NCI-H128 (cell line): ENCODE measurements at regions not wholly inside any gene's neighbourhood (a gene's known extent, or its start where the extent isn't known, plus 50 kb on each side); places are given as distances from the start of the nearest gene placed in this dataset.

ENCODE experiments used
- DNase-seq: peaks from one replicate; lab custom pipeline; 2025; ENCODE audit not compliant: unreplicated experiment; lab: John Stamatoyannopoulos, UW

DNA sequence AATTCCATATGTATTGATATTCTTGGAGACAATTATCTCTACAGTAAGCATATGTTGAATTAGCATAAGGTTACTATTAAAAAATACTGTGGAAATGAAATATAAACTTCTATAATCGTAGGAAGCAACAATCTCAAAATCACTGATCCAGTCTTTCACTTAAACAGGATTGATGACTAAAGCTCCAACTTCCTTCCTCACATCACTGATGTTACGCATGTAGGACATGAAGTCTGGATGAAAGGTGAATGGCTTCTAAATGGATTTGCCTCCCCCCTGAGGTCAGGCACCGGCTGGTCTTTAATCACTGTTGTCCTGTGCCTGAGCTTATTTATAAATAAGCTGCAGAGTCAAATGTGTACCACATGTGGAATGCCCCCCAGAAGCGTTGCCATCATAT lies 157.1 kb upstream of the NFIB start:
- DNase-seq = no peak

DNA sequence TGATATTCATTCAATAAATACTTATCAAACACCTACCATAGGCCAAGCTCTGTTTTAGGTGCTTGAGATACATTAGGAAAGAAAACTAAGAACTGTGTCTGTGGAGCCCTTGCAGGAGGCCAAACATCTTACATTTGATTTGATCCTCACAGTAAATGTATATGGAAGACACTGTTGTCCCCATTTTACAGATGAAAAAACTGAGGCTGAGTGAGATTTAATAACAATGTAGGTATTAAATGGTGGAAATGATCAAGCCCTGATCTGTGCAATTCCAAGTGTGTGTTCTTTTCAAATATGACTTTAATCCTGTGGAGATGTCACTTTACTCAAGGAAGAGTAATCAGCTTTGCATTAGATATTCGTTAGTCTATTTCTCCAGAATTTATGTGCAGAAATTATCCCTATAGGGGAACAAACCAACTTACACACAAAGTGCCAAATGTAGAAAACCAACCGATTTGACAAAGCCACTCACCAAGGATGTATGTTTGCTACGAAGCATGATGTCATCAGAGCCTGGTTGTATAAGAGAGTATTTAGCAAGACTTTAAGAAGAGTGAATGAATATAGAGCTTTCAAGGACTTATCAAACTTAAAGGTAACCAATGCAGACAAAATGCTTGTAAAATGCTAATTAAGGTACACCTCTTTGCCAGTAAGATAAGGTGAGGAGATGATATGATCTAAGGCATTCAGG lies 153.9 kb upstream of the NFIB start:
- DNase-seq = no peak

DNA sequence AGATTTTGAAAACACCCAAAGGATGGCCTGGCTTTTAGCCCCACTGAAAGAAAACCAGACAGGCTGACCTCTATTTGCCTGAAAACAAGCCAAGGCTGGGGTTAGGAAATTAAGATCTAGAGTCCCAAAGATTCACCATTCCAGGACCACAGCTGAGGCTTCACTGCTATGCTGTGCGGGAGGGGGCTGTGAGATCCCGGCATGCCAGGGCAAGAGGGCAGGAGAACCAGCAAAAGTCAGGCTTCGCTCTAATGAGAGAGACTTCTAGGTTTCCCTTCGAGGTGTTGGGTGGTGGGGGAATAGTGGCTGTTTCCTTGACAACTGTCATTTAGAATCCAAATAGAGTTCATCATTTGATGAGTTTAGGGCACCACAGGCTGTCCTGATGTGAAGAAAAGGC lies 152.9 kb upstream of the NFIB start:
- no peak for DNase-seq

DNA sequence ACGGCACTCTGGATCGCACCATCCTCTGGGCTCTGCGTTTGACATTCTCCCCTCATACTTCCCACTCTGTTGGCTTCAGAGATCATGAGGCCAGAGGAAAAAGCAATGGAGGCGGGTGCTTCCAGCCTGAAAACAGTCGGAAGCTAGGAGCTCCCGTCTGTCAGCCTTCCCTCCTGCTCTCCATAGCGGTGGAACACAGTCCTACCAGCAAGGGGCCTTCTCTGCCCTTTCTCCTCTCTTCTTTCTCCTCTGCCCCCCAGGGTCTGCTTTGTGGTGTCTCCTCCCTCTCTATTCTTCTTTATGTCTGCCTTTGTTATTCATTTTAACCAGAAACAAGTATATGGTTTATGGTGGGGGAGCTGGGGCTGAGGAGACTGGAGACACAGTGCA lies 152.5 kb upstream of the NFIB start:
- DNase-seq = no peak

GRCh38 chr9:14462950-14463349 lies 149.0 kb upstream of the NFIB start:
- no peak for DNase-seq

GRCh38 chr9:14455243-14455642 lies 141.3 kb upstream of the NFIB start:
- no peak for DNase-seq

DNA sequence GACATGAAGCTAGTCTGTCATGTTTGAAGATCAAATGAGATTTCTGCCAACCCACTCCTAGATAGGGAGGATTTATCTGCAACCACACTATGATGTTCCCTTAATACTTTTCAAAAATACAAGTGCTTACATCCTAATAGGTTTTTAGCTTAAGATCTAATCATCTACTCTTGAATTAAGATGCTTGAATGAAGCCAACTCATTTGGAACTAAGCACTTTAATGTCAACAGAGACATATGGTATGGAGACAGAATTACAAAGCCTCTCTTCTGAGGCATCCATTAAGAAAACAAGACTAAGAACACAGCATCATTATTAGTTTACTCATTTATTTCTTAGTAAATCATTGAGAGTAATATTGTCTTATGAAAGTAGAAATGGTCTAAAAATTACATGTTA lies 139.3 kb upstream of the NFIB start:
- DNase-seq = peak; percentile 27

- no peak for DNase-seq
Measured at GRCh38 chr9:14452539-14452938, 138.6 kb upstream of the NFIB start.

DNA sequence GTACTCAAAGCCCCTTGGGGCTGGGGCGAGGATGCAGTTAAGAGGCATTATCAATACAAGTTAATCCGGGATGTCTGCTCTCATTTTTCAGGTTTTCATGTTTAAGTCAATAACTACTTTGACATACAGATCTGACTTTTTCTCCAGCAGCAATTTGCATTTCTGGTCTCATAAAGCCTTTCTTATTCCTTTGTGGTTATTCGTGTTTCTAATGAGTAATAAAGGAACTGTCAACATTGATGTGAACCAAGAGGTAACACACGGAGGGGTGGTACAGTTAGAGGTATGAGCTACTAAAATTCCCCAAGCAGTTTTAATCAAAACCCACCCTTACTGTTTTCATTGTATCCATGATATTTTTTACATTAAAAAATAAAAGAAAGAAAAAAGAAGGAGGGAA lies 138.0 kb upstream of the NFIB start:
- no peak for DNase-seq

GRCh38 chr9:14447103-14447502 lies 133.2 kb upstream of the NFIB start:
- no peak for DNase-seq

GRCh38 chr9:14445946-14446345 lies 132.0 kb upstream of the NFIB start:
- DNase-seq = no peak

- no peak for DNase-seq
Measured at GRCh38 chr9:14442956-14443355, 129.0 kb upstream of the NFIB start.

DNA sequence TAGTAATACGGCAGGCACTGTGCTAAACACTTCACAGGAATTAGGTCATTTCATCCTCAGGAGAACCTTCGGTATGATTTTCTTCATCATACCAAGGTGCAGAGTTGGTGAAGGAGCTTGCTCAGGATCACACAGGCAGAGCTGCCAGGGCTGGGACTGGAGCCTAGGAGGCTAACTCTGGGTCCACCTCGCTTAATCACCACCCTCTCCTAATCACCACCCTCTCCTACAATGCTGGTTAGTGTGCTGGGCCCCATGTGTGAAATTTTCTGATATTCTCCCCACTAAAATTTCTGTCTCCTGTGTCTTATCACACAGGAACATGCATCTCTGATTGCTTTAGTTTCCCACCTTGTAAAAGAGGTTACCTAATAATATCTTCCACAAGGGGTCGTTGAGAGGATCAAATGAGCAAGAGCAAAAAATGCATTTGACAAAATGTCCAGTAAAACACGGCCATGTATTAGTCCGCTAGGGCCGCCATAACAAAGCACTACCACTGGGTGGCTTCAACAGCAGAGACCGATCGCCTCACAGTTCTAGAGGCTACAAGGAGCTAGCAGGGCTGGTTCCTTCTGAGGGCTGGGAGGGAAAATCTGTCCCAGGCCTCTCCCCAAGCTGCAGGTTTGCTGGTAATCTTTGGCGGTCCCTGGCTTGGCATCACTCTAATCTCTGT lies 128.2 kb upstream of the NFIB start:
- DNase-seq = no peak

DNA sequence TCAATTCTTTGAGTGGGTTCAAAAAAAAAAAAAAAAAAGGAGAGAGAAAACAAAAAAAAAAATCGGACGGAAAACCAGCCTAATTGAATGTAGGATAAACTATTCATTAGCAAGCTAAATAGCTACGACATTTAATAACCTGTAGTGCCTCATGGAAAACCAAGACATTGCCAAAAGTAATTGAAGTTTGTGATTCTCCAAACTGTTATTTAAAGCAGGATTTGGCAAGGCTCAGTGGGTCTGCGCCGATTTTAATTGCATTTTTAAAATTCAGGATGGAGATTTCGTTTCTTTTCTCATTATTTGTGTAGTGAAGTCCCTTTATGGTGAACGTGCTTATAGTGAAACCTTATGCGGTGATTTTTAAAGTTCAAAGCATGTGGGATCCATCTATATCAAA lies 127.2 kb upstream of the NFIB start:
- DNase-seq = no peak

DNA sequence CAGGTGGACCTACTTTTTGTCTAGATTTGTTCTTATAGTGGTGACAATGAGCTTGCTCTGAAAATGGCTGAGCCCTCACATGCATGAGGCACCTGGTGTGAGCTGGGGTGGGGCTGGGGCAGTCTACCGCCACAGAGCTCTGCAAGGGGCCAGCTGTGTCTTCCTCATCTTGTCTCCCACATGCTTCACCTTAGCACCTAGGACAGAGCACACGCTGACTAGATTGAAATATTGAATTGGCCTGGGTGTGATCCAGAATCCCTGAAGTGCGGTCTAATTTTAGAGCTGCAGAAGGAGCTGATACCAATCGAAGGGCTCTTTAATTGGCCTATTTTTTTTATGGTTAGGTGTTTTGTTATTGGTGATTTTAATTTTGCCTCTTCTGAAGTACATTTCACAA lies 126.1 kb upstream of the NFIB start:
- no peak for DNase-seq

GRCh38 chr9:14439555-14439954 lies 125.6 kb upstream of the NFIB start:
- no peak for DNase-seq

GRCh38 chr9:14438232-14439021 lies 124.5 kb upstream of the NFIB start:
- DNase-seq = no peak

GRCh38 chr9:14437354-14438231 lies 123.7 kb upstream of the NFIB start:
- DNase-seq = peak; percentile 89

- no peak for DNase-seq
Measured at GRCh38 chr9:14435871-14436270, 121.9 kb upstream of the NFIB start.

DNA sequence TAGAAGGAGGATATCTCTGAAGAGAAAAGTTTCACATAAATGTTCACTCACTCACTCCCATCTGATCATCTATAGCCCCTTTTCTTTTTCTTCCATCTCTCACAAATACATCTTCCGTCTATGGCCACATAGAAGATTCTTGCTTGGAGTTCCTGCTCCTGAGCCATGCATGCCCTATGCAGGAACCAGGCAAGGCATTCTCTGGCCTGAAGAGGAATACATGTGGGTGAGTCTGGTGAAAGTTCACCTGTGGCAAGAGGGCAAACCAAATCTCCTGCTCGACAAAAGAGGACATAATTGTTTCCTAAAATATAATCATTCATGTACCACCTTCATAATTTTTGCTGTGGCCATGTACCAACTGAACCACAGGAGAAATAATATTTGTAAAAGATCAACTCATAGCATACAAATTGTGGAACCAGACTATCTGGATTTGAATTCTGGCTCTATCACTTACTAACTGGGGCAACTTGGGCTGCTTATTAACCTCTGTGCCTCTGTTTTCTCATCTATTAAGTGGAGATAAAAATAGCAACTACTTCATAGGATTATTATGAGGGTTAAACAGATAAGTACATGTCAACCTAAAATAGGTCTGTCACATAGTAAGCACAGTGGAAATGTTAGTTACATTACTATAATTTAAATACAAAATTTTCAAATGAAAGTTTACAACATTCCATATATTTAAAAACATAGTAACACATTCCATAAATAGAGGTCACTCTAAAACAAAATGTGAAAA lies 121.2 kb upstream of the NFIB start:
- no peak for DNase-seq

DNA sequence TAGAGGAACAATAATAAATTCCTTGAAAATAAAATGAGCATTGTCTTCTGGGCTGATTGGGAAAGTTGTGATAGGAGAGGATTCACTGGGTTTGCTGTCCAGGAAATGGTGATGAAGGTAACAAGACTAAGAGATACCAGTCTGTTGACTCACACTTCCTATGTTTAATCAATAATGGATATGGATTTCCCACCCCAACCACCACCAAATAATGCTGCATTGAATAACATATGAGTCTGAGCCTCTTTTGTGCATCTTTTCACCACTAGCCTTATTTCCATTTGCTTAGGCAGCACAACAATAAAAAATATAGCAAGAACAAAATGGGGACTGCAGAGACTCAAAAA lies 120.2 kb upstream of the NFIB start:
- DNase-seq = no peak
